ENCODE measurements at regions not wholly inside any gene's neighbourhood (a gene's known extent, or its start where the extent isn't known, plus 50 kb on each side); places are given as distances from the start of the nearest gene placed in this dataset.

GRCh38 chr12:125256634-125256936 is 191.3 kb downstream of the AACS start:
- TF ChIP-seq POLR2A (IDR thresholded peaks at IDR 0.05; ENCODE audit: control extremely low read depth in 1 of 2, low read depth in 2 of 2, low read length in 2 of 2): no peak
- no peak for TF ChIP-seq RAD21 (IDR thresholded peaks at IDR 0.05 in 1 of 2, conservative IDR thresholded peaks at IDR 0.05 in 1 of 2; ENCODE audit: low read depth in 2 of 2, low read length in 2 of 2)
- TF ChIP-seq, protein P1, sequence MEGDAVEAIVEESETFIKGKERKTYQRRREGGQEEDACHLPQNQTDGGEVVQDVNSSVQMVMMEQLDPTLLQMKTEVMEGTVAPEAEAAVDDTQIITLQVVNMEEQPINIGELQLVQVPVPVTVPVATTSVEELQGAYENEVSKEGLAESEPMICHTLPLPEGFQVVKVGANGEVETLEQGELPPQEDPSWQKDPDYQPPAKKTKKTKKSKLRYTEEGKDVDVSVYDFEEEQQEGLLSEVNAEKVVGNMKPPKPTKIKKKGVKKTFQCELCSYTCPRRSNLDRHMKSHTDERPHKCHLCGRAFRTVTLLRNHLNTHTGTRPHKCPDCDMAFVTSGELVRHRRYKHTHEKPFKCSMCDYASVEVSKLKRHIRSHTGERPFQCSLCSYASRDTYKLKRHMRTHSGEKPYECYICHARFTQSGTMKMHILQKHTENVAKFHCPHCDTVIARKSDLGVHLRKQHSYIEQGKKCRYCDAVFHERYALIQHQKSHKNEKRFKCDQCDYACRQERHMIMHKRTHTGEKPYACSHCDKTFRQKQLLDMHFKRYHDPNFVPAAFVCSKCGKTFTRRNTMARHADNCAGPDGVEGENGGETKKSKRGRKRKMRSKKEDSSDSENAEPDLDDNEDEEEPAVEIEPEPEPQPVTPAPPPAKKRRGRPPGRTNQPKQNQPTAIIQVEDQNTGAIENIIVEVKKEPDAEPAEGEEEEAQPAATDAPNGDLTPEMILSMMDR (IDR thresholded peaks at IDR 0.05; ENCODE audit: control extremely low read depth in 1 of 3, insufficient read depth in 1 of 3, low read depth in 1 of 3, low read length in 3 of 3): no peak
- TF ChIP-seq SAP30 (IDR thresholded peaks at IDR 0.05; ENCODE audit: insufficient read depth, insufficient replicate concordance, low read length): no peak
- TF ChIP-seq, protein P2, sequence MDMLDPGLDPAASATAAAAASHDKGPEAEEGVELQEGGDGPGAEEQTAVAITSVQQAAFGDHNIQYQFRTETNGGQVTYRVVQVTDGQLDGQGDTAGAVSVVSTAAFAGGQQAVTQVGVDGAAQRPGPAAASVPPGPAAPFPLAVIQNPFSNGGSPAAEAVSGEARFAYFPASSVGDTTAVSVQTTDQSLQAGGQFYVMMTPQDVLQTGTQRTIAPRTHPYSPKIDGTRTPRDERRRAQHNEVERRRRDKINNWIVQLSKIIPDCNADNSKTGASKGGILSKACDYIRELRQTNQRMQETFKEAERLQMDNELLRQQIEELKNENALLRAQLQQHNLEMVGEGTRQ (IDR thresholded peaks at IDR 0.05; ENCODE audit: low read length): no peak
